Gastroesophageal sphincter (tissue), 4 donors: ENCODE measurements at regions not wholly inside any gene's neighbourhood (a gene's known extent, or its start where the extent isn't known, plus 50 kb on each side); places are given as distances from the start of the nearest gene placed in this dataset.

Source experiments
- ATAC-seq: fragments of 150-250 bp; one replicate; pipeline ENCODE4 v1.9.1; 2016; ENCODE audit warnings: mild to moderate bottlenecking, moderate library complexity
- H3K27ac ChIP-seq, 4 donors: fragments of 200-600 bp; sonication (generic) in 3 of 4; 1 replicate in 3 of 4; 2 replicates in 1 of 4; pipeline ENCODE4 v1.5.1; 2016 to 2019
- H3K27me3 ChIP-seq: fragments of 200-600 bp; sonication (generic); one replicate; pipeline ENCODE4 v1.5.1; 2019
- H3K36me3 ChIP-seq, 2 donors: fragments of 200-600 bp; sonication (generic); one replicate each; pipeline ENCODE4 v1.5.1; 2019; ENCODE audit warnings: control low read depth in 1 of 2
- H3K4me1 ChIP-seq, 3 donors: fragments of 200-600 bp; sonication (generic); 1 replicate in 2 of 3; 2 replicates in 1 of 3; pipeline ENCODE4 v1.5.1; 2016 to 2019; ENCODE audit warnings: control low read depth in 2 of 3
- H3K4me3 ChIP-seq, 2 donors: fragments of 200-600 bp; sonication (generic); one replicate each; pipeline ENCODE4 v1.5.1; 2019; ENCODE audit warnings: mild to moderate bottlenecking in 1 of 2, moderate library complexity in 1 of 2
- H3K9me3 ChIP-seq, 3 donors: fragments of 200-600 bp; sonication (generic); one replicate each; pipeline ENCODE4 v1.5.1; 2017 to 2019; ENCODE audit warnings: control low read depth in 2 of 3
- EP300 ChIP-seq: sonication (generic); formaldehyde crosslinking; IDR thresholded peaks from one replicate; pipeline ENCODE4 v1.6.1; 2017; ENCODE audit warnings: antibody characterized with exemption, mild to moderate bottlenecking
- POLR2A ChIP-seq, 2 donors: fragments of 450-650 bp; IDR thresholded peaks; one replicate each; pipeline ENCODE4 v1.6.1; 2017; ENCODE audit warnings: antibody characterized with exemption in 2 of 2, mild to moderate bottlenecking in 2 of 2, moderate library complexity in 1 of 2
- POLR2AphosphoS5 ChIP-seq: sonication (generic); formaldehyde crosslinking; IDR thresholded peaks from one replicate; pipeline ENCODE4 v1.6.1; 2017; ENCODE audit warnings: antibody characterized with exemption
- WGBS, 2 donors: methylation state at CpG; one replicate each; pipeline ENCODE4 v1.1.5; 2018; ENCODE audit warnings: low coverage in 1 of 2; 5-methylcytosine and 5-hydroxymethylcytosine counted together
- TF ChIP-seq, protein P1 (sequence below), 4 experiments: fragments of 200-600 bp in 2 of 4; fragments of 450-650 bp in 2 of 4; sonication (generic) in 1 of 4; IDR thresholded peaks; one replicate each; pipeline ENCODE4 v1.5.1; 2017 to 2019; ENCODE audit warnings: antibody characterized with exemption in 4 of 4, mild to moderate bottlenecking in 2 of 4, moderate library complexity in 2 of 4

DNA sequence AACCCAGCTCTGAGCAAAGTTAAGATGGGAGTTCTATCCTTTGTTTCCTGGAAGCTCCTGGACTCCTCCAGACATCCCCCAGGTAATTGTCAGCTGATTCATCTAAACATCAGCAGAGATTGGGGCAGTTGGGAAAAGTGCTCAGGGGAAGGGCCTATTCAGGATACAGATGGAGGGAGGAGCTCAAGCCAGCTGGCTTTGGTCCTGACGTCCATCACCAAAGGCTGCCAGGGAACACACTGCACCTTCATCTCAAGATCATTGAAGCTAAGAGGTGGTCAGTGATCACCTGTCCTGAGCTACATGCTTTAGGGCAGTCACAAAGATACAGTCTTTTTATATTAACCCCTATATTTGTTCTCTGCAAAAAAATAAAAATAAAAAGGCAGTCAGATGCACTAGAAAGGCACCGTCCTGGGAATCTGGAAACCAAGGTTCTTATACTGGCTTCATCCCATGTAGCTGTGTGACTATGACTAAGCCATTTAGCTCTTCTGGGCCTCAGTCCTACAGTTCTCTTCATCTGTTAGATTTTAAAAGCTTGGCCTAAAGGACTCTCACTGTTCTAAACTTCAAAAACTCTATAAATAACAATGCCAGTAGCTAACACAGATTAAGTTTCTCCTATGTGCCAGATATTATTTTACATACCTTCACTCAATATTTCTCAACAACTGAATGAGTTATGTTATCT is 446.5 kb downstream of the BCL11A start:
- Histone ChIP-seq H3K27ac (no peak overlapping the region), H3K4me3 (no peak overlapping the region), H3K4me1 (no peaks in the 10 kb centered on the region), H3K9me3 (no peaks in the 10 kb centered on the region), H3K27me3 (no peaks in the 10 kb centered on the region), H3K36me3 (no peaks in the 10 kb centered on the region)
- no peak for TF ChIP-seq EP300
- TF ChIP-seq, protein P1, sequence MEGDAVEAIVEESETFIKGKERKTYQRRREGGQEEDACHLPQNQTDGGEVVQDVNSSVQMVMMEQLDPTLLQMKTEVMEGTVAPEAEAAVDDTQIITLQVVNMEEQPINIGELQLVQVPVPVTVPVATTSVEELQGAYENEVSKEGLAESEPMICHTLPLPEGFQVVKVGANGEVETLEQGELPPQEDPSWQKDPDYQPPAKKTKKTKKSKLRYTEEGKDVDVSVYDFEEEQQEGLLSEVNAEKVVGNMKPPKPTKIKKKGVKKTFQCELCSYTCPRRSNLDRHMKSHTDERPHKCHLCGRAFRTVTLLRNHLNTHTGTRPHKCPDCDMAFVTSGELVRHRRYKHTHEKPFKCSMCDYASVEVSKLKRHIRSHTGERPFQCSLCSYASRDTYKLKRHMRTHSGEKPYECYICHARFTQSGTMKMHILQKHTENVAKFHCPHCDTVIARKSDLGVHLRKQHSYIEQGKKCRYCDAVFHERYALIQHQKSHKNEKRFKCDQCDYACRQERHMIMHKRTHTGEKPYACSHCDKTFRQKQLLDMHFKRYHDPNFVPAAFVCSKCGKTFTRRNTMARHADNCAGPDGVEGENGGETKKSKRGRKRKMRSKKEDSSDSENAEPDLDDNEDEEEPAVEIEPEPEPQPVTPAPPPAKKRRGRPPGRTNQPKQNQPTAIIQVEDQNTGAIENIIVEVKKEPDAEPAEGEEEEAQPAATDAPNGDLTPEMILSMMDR (IDR thresholded peaks at IDR 0.05) = no peak
- no peak for TF ChIP-seq POLR2AphosphoS5
- TF ChIP-seq POLR2A (IDR thresholded peaks at IDR 0.05) = no peak
- ATAC-seq = no peak
- 44 to 53% methylated on average over 1 of the region's 2 CpGs for WGBS, 2 donors

DNA sequence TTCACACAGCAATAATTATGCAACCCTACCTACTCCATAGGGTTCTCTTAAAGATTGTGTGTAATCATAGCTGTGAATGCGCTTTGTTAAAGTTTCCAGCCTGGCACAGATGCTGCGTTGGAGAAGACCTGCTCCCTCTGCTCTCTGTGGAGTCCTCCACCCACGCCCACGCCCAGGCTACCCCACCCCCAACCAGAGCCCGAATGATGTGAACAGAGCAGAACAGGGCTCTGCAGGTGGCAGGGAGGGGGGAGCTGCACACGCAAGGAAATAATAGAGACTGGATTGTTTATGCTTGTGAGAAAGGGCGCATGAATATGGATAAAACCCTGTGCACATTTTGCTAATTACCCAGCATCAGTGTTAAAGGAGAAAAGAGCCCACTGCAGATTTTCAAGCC is 447.5 kb downstream of the BCL11A start:
- ATAC-seq = no peak
- H3K4me3 ChIP-seq = no peak overlapping the region
- 83 to 100% methylated on average over 1 to 3 of the region's 7 CpGs for WGBS, 2 donors

DNA sequence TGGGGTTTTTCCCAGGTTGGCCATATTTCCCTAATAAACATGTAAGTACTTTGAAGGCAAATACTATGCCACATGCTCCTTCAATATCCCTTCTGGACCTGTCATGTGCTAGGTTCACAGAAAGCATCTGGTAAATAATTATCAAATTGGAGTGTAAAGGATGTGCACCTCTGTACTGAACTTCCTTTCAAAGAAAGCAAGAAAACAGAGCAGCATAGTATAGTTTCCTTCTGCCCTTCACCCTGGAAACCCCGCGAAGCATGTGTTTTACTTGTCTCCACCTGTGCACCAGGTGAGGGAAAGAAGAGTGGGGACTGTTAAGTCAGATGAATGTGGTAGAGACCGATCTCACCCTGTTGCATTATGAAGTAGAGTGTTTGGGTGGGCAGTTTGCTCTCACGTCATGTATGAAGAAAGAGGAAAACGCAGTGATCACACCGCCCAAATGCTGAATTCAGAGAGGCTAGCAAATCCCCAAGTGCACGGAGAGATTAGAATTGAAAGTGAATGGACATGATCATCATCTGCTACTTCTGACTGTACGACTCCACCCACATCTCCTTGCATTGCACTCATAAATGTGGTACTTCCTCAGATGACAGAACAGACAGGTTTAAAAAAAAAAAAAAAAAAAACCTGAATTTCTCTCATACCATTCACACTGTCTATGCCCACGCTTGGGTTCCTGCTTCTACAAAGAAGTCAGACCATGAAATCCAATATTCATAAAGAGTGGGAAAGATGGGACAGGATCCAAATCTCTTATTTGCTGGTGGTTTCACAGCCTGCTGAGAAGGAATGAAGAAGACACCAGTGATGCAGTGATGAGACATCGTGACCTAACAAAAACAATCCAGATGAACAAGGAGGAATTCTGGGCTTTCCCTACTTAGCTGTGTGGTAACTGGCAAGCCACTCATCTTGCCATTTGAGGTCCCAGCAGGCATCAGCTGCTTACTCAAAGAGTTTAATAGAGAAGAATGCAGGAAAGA is 448.6 kb downstream of the BCL11A start:
- no peaks in the 10 kb centered on the region for H3K27me3 ChIP-seq
- H3K36me3 ChIP-seq = no peaks in the 10 kb centered on the region
- TF ChIP-seq POLR2A (IDR thresholded peaks at IDR 0.05) (no peak), POLR2AphosphoS5 (no peak), EP300 (no peak)
- TF ChIP-seq, protein P1 (IDR thresholded peaks at IDR 0.05) = no peak
- H3K4me3 ChIP-seq = no peak overlapping the region
- no peak overlapping the region for H3K27ac ChIP-seq
- H3K4me1 ChIP-seq = no peaks in the 10 kb centered on the region
- ATAC-seq = no peak
- no peaks in the 10 kb centered on the region for H3K9me3 ChIP-seq
- WGBS, 2 donors = 71 to 81% methylated on average over 6 to 9 of the region's 10 CpGs

More for the DNA sequence above, 447.5 kb downstream of the BCL11A start:
- TF ChIP-seq, protein P1 (IDR thresholded peaks at IDR 0.05) = no peak
- H3K9me3 ChIP-seq = no peaks in the 10 kb centered on the region
- no peaks in the 10 kb centered on the region for H3K27me3 ChIP-seq
- no peak overlapping the region for H3K27ac ChIP-seq
- no peaks in the 10 kb centered on the region for H3K4me1 ChIP-seq
- H3K36me3 ChIP-seq = no peaks in the 10 kb centered on the region

DNA sequence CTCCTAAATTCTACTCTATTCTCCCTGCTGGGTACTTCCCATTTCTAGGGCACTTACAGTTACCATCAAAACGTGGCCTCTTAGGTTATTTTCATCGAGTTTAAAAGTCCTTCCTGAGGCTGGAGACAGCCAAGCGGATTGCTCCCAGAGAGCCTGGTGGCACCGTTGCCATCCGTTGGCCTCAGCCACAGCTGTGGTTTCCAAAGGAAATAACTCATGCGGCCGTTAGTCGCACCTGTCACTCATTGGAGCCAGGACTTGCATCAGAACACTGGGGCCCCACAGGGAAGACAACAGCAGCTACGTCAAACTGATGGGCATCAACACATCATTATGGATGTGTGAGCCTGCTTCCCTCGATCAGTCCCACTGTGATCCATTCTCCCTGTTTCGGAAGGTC is 453.4 kb downstream of the BCL11A start:
- Histone ChIP-seq H3K36me3 (no peaks in the 10 kb centered on the region), H3K4me1 (no peaks in the 10 kb centered on the region), H3K9me3 (no peaks in the 10 kb centered on the region), H3K27me3 (no peaks in the 10 kb centered on the region), H3K27ac (no peak overlapping the region), H3K4me3 (no peak overlapping the region)
- WGBS, 2 donors = 44 to 89% methylated on average over 3 of the region's 11 CpGs
- TF ChIP-seq POLR2AphosphoS5 = no peak
- ATAC-seq = no peak

DNA sequence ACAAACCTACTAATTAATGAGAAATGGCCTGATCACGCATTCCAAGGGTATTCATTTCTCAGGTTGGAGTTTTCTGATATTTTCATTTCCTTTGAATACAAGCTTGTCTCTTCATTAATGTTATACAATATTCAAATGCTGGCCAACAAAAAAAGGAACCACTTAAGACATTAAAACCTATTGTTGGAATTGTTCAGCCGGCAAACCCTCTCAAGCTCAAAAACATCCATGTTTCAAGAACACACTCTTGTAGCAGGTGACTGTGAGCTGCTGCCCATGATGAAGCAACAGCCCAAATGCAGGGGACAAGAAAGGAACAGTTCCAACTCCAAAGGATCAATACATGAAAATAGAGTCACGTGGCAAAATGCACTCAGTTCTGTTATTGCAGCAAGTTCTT is 454.5 kb downstream of the BCL11A start:
- TF ChIP-seq POLR2A (IDR thresholded peaks at IDR 0.05) (no peak), EP300 (no peak), POLR2AphosphoS5 (no peak)
- TF ChIP-seq, protein P1 (IDR thresholded peaks at IDR 0.05) = no peak
- Histone ChIP-seq H3K27me3 (no peaks in the 10 kb centered on the region), H3K27ac (no peak overlapping the region), H3K36me3 (no peaks in the 10 kb centered on the region), H3K4me3 (no peak overlapping the region), H3K9me3 (no peaks in the 10 kb centered on the region), H3K4me1 (no peaks in the 10 kb centered on the region)
- 59 to 68% methylated on average over 3 of the region's 3 CpGs for WGBS, 2 donors
- ATAC-seq = no peak
